ENCODE measurements at regions not wholly inside any gene's neighbourhood (a gene's known extent, or its start where the extent isn't known, plus 50 kb on each side); places are given as distances from the start of the nearest gene placed in this dataset.

- H4K20me1 ChIP-seq (ENCODE audit: control insufficient read depth, insufficient read depth, low read depth, low read length): no peaks in the 10 kb centered on the region
- H3F3A ChIP-seq (ENCODE audit: control insufficient read depth, insufficient read depth): no peaks in the 10 kb centered on the region
- H3K9me2 ChIP-seq (replicated peaks; ENCODE audit: control insufficient read depth, low read length): no peaks in the 10 kb centered on the region
- H3K4me3 ChIP-seq (ENCODE audit: low read length): no peak overlapping the region
- H3K27me3 ChIP-seq (ENCODE audit: control insufficient read depth, low read length): no peaks in the 10 kb centered on the region
- H3K27ac ChIP-seq (ENCODE audit: low read depth, low read length): no peak overlapping the region
- H3K4me1 ChIP-seq (ENCODE audit: control insufficient read depth, low read length): no peaks in the 10 kb centered on the region
- no peaks in the 10 kb centered on the region for H3K79me2 ChIP-seq (ENCODE audit: control insufficient read depth, low read length)
- TF ChIP-seq EZH2phosphoT487 (IDR thresholded peaks at IDR 0.05; ENCODE audit: borderline replicate concordance, low read length) (no peak), CTCF (IDR thresholded peaks at IDR 0.05; ENCODE audit: low read depth, low read length, poor library complexity, severe bottlenecking) (no peak)
- no peaks in the 10 kb centered on the region for H3K36me3 ChIP-seq (ENCODE audit: control insufficient read depth, low read length)
- no peaks in the 10 kb centered on the region for H3K9me3 ChIP-seq (ENCODE audit: control insufficient read depth, insufficient read depth, low read length)
- H3K4me2 ChIP-seq (ENCODE audit: low read length): no peak overlapping the region
Observed at GRCh38 chr22:48682504-48682903, 1145.2 kb downstream of the BRD1 start.

- H3K4me1 ChIP-seq (ENCODE audit: control insufficient read depth, low read length): no peaks in the 10 kb centered on the region
- H3K4me3 ChIP-seq (ENCODE audit: low read length): no peak overlapping the region
- no peaks in the 10 kb centered on the region; the same call in 1 of the 2 replicates for H3K9me3 ChIP-seq (ENCODE audit: control insufficient read depth, insufficient read depth, low read length)
Observed at GRCh38 chr22:48680601-48681000, 1147.1 kb downstream of the BRD1 start.

DNA sequence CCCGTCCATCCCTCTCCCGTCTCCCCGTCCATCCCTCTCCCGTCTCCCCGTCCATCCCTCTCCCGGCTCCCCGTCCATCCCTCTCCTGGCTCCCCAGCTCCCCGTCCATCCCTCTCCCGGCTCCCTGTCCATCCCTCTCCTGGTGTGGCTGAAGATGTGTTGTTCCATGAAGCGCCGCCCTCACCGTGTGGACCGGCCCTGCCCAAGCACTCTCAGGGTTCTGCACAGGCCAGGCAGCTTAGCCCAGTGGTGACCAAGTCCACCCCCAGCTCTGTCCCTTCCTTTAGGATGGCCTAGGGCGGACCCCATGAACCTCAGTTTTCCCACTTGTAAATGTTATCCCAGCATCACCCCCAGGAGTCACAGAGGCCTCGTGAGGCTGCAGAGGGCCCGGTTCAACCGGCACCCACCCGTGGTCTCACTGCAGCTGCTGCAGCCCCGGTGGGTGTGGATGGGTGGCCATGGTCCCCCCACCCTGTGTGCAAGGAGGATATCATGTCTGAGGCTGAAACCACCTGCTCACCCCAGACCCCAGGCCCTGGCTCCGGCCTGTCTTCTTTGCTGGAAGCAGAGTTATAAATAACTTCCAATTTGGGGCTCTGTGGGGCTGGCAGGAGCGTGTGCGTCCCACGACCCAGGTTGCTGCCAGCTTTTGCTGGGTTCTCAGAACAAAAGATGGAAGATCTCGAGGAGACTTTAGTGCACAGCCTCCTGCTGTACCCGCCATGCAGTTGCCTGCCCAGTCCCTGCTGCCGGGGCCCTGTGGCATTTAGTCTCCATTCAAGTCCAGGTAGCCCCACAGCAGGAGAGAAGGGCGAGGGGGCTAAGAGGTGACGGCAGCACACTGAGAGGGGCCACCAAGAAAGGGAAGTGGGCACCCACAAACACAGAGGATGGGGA, 1147.8 kb downstream of the BRD1 start:
- H3K4me3 ChIP-seq (ENCODE audit: low read length): no peak overlapping the region
- H4K20me1 ChIP-seq (ENCODE audit: control insufficient read depth, insufficient read depth, low read depth, low read length): no peaks in the 10 kb centered on the region
- no peaks in the 10 kb centered on the region; the same call in 1 of the 2 replicates for H3K9me3 ChIP-seq (ENCODE audit: control insufficient read depth, insufficient read depth, low read length)
- H3K9me2 ChIP-seq (replicated peaks; ENCODE audit: control insufficient read depth, low read length): no peaks in the 10 kb centered on the region
- no peaks in the 10 kb centered on the region for H3K36me3 ChIP-seq (ENCODE audit: control insufficient read depth, low read length)
- no peaks in the 10 kb centered on the region for H3K4me1 ChIP-seq (ENCODE audit: control insufficient read depth, low read length)
- H3K4me2 ChIP-seq (ENCODE audit: low read length): no peak overlapping the region
- no peaks in the 10 kb centered on the region for H3K27me3 ChIP-seq (ENCODE audit: control insufficient read depth, low read length)
- H3K79me2 ChIP-seq (ENCODE audit: control insufficient read depth, low read length): no peaks in the 10 kb centered on the region
- H3K27ac ChIP-seq (ENCODE audit: low read depth, low read length): no peak overlapping the region
- TF ChIP-seq CTCF (IDR thresholded peaks at IDR 0.05; ENCODE audit: low read depth, low read length, poor library complexity, severe bottlenecking) (no peak), EZH2phosphoT487 (IDR thresholded peaks at IDR 0.05; ENCODE audit: borderline replicate concordance, low read length) (no peak)
- H3F3A ChIP-seq (ENCODE audit: control insufficient read depth, insufficient read depth): no peaks in the 10 kb centered on the region

More at GRCh38 chr22:48680601-48681000, 1147.1 kb downstream of the BRD1 start:
- Histone ChIP-seq H3K79me2 (ENCODE audit: control insufficient read depth, low read length) (no peaks in the 10 kb centered on the region), H3K27ac (ENCODE audit: low read depth, low read length) (no peak overlapping the region), H3F3A (ENCODE audit: control insufficient read depth, insufficient read depth) (no peaks in the 10 kb centered on the region), H3K36me3 (ENCODE audit: control insufficient read depth, low read length) (no peaks in the 10 kb centered on the region), H3K4me2 (ENCODE audit: low read length) (no peak overlapping the region), H3K27me3 (ENCODE audit: control insufficient read depth, low read length) (no peaks in the 10 kb centered on the region), H3K9me2 (replicated peaks; ENCODE audit: control insufficient read depth, low read length) (no peaks in the 10 kb centered on the region), H4K20me1 (ENCODE audit: control insufficient read depth, insufficient read depth, low read depth, low read length) (no peaks in the 10 kb centered on the region)
- TF ChIP-seq EZH2phosphoT487 (IDR thresholded peaks at IDR 0.05; ENCODE audit: borderline replicate concordance, low read length): no peak
- no peak for TF ChIP-seq CTCF (IDR thresholded peaks at IDR 0.05; ENCODE audit: low read depth, low read length, poor library complexity, severe bottlenecking)
